HG02571 (cell line): ENCODE measurements at regions not wholly inside any gene's neighbourhood (a gene's known extent, or its start where the extent isn't known, plus 50 kb on each side); places are given as distances from the start of the nearest gene placed in this dataset.

Source experiments
- ATAC-seq: cut with Tn5 transposase; IDR thresholded peaks from one replicate; pipeline ENCODE4 v1.9.1; 2021; ENCODE audit warnings: mild to moderate bottlenecking, moderate library complexity; ENCODE audit not compliant: unreplicated experiment

GRCh38 chr7:69129951-69130350, 468.3 kb upstream of the AUTS2 start:
- no peak for ATAC-seq

DNA sequence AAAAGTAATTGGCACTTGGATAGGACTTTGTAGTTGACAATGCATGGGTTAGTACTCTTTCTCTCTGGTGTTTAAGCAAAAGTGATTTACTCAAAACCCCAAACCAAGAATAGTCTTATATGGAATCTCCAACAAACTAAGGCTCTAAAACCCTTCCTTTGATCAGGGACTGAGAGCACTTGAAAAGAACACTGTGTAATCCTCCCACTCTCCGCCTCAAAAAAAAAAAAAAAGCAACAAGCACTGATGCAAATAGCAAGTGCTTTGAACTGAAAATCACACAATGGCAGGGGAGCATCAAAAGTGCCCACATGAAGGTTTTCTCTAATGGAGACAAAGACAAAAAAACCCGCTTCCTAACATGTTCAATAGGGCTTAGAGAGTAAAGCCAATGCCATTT, 467.9 kb upstream of the AUTS2 start:
- ATAC-seq, result no peak

- ATAC-seq, result no peak
Measured at GRCh38 chr7:69134316-69134715, 464.0 kb upstream of the AUTS2 start.

DNA sequence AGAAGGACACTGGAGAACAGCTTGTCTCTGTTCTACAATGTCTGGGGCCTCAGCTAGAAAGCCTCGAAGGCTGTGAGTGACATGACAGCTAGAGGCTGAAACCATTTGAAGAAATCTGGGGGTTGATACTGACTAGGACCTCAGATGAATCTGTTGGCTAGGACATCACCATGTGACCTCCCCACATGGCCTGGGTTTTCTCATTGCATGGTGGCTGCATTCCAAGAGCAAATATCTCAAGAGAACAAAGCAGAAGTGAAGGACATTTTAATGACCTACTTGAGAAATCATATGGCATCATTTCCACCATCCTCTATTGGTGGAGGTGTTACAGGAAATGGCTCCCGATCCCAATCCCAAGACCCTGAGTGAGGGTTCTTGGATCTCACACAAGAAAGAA, 450.6 kb upstream of the AUTS2 start:
- no peak for ATAC-seq

GRCh38 chr7:69149804-69150782, 448.2 kb upstream of the AUTS2 start:
- no peak for ATAC-seq

GRCh38 chr7:69162326-69162725, 435.9 kb upstream of the AUTS2 start:
- no peak for ATAC-seq

DNA sequence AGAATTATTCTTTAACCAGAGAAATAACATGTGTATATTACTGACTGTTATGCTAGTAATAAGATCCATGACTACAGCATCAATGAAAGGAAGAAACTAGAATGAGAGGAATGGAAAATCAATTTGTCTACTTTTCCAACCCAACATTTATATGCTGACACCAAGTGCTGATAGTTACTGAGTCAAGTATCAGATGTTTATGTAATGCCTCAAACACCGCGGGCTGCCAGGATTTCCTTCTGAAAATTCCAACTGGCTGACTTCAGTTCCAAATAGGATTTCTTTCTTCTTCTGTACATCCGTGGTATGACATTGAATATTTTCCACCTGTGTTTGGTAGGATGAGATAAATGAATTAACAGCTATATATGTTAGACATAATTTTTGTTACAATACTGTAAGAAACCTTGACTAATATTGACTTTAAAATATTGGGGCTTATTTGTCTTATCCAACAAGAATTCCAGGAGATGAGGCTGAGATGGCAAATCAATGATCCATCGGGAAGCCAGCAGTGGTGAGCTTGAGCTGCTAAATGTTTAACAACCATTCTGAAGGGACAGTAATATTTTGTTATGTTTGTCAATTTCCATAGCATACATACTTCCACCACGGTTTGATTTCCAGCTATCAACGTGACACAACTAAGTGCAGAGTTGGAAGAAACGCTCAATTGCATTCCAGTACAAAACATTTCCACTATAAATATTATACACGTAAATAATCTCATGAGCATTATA, 435.2 kb upstream of the AUTS2 start:
- ATAC-seq, result no peak

DNA sequence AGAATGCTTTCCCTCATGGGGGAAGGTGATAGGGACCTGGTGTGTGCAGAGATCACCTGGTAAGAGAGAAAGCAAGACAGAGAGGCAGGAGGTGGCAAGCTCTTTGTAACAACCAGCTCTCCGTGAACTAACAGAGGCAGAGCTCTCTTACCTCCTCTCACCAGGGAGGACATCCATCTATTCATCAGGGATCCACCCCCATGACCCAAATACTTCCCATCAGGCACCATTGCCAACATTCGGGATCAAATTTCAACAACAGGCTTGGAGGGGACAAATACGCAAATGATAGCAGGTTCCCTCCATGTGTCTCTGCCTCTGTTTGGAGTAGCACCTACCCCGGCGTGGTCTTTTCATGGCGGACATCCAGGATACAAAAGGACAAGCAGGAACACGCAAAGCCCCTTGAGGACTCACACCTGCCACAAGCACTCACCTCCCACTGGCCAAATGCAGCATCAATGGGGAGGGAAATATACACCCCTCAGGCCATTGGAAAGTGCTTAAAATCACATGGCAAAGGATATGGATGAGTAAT, 431.2 kb upstream of the AUTS2 start:
- no peak for ATAC-seq

DNA sequence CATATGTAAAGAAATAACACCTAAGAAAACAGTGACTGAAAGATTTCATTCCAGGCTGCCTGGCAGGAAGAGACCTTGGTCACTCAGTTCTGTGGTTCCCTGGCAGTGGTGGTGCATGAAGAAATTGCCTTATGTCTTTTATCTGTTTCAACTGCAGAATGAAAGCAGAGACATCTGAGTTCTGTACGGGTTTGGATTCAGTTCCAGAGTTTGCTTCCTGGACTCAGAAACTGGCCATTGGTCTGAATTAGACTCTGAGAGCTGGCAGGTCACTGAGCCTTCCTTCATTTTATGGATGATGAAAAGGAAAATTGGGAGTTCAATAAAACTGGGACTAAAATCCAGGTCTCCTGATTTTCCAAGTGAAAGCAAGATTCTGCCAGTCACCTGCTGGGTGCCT, 428.9 kb upstream of the AUTS2 start:
- ATAC-seq, result no peak

- ATAC-seq, result no peak
Measured at GRCh38 chr7:69172357-69173077, 425.8 kb upstream of the AUTS2 start.

DNA sequence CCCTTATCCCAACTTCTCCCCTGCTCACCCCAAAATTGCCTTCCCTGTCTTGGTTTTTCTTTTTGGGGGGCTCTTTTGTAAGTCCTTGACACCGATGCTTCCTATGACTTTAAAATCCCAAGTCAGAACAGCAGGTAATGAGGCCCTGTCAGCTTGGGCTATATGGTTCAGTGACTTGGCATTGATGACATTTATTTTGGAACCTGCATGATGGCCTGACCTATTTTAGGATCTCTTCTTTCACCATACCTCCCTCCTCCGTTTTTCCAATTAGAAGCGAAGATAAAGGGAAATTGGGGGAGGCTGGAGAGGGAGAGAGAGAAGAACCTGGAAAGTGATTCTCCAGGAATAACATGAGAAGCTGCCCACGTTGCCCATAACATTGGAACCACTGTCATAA, 424.9 kb upstream of the AUTS2 start:
- no peak for ATAC-seq

DNA sequence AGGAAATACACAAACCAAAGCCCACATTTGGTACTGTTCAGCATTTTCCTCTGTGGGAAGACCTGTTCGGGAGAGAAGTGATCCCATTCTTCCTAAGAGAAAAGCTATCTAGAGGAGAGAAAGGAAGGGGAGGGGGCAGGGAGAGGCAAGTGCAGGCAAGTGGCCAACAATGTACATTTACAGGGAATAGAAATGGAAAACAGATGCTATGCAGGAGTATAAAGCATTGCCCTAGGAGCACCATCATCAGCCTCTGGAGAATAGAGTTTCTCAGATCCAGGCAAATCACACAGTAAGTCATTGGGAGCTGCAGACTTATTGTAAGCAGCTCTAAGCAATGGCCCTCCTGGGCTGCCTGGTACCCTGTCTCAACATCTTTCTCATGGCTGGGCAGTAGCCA, 424.4 kb upstream of the AUTS2 start:
- no peak for ATAC-seq

DNA sequence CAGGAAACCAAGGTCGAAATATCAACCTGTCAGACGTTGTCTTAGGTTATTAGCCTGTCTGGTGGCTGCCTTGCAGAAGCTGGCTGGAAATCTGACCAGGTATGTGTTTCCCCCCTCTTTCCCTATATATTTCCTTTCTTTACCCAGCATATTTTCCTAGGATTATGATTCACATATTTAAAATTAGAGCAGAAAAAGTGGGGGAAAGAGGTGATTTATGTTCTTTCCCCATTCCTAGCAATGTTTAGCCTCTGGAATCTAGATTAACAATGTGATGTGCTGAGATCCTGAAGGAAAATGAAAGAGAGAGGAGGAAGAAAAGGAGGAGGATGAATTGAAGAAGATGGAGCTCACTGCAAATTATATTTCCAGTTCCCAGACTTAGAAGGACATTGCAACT, 421.4 kb upstream of the AUTS2 start:
- no peak for ATAC-seq

DNA sequence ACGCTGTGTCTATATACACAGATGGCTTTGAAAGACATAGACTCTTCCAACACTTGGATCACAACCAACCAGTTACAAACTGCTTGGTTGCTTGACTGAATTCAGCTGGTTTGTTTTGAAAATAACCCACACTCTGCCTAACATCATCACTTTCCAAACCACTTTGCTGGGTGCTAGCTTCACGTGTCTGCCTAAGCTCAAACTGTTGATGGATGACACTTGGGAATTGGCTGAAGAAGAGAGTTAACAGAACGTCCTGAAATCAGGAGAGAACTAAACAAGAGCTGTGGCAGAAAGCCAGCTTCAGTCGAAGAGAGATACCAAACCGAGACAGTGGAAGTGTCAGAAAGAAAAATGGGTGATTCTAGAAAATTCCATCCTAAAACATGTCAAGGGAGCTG, 420.8 kb upstream of the AUTS2 start:
- no peak for ATAC-seq

DNA sequence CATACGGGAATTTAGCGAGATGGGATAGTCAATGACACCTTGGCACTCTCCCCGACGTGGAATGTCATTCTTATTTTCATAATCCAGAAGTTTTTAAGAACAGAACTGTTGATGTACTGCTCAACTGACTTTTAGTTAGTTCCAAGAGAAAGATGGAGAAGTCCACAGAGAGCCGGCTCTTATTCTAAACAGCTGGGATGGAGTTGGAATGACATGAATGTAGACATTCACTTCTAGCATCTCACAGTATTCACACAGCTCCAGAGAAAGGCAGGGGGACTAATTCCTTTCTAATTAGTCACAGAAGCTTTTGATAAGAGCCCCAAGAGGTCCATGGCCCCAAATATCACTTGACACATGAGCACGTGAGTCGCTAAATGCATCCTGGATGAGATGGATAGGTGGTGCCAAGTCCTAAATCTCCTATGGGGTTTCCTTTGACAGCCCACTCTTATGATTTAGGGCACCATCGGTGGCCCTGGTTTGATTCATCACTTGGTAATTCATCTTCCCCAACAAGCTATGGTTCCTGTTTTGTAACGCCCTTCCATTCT, 420.3 kb upstream of the AUTS2 start:
- ATAC-seq, result no peak

DNA sequence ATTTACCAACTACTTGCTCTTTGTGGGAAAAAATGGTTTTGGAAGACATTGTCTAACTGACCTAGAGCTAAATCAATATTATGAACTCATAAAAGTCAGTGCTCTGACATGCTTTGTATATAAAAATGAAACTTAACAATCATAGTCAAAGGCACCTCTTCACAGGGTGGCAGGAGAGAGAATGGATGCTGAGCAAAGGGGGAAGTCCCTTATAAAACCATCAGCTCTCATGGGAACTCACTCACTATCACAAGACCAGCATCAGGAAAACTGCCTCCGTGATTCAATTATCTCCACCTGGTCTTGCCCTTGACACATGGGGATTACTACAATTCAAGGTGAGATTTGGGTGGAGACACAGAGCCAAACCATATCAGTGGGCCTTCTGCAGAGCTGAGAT, 417.6 kb upstream of the AUTS2 start:
- ATAC-seq, result no peak

DNA sequence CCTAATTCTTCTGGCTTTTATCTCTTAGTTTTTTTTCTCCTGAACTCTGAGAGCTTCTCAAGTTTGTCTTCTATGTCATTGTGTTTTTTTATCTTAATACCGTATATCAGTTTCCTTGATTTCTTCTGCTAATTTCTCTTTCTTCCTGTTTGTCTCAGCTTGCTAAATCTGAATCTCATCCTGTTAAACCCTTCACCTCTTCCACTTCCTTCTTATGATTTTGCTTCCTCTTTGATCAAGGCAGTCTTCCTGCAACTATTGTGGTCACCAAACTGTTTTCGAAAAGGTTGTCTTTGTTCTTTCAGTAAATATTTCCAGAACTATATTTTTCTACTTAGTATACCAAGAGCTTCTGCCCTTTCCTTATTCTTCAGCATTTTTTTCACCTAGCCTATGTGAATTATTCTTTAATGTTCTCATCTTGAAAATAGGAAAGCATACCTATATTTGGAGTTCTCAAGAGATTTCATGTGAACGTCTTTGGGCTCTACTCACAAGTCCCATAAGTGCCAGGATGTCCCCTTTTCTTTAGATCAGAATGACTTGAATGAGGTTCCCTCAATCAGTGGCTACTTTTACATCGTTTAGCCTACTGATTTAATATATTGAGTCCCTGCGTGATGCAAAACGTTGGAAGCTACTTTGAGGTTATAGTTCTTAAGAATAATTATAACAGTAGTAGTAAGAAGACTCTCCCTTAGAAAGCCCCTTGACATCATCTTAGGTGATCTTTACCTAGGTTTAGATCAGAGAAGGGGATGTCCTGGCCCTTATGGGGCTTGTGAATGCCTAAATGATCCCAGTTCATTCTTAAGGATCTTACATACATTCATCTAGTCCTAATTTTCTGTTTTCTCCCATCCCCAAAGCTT, 415.4 kb upstream of the AUTS2 start:
- ATAC-seq, result no peak

- ATAC-seq, result no peak
Measured at GRCh38 chr7:69184339-69184738, 413.9 kb upstream of the AUTS2 start.

DNA sequence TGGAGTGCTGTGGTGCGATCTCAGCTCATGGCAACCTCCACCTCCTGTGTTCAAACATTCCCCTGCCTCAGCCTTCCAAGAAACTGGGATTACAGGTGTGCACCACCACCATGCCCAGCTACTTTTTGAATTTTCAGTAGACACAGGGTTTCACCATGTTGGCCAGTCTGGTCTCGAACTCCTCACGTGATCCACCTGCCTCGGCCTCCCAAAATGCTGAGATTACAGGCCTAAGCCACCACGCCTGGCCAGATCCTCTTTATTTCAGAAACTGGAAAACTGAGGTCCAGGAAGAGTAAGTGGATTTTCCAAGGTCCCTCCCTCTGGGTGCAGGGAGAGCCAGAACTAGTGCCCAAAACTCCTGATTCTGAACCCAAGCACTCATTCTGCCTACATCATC, 413.1 kb upstream of the AUTS2 start:
- ATAC-seq, result no peak

- no peak for ATAC-seq
Measured at GRCh38 chr7:69186974-69187373, 411.3 kb upstream of the AUTS2 start.
